Natural killer cell (primary cell): ENCODE measurements at regions not wholly inside any gene's neighbourhood (a gene's known extent, or its start where the extent isn't known, plus 50 kb on each side); places are given as distances from the start of the nearest gene placed in this dataset.

Experiments used
- ATAC-seq, 3 donors: fragments of 150-1000 bp in 2 of 3; fragments of 200-7000 bp in 1 of 3; cut with Tn5 transposase; 1 replicate in 1 of 3; 2 replicates in 2 of 3; pipeline ENCODE4 v1.10.0; 2021; ENCODE audit warnings: mild to moderate bottlenecking in 2 of 3, moderate library complexity in 2 of 3
- DNase-seq, 2 donors: peaks; one replicate each; pipeline versions ENCODE4 v3.0.0 to v3.0.0-alpha.2; 2013 to 2021; ENCODE audit warnings: mixed read lengths in 1 of 2
- H3K27ac ChIP-seq: one replicate; pipeline ENCODE4 v1.5.1; 2013; ENCODE audit warnings: mild to moderate bottlenecking, low read length
- H3K27me3 ChIP-seq: one replicate; pipeline ENCODE4 v1.6.1; 2013; ENCODE audit warnings: low read length; ENCODE audit not compliant: control insufficient read depth, insufficient read depth
- H3K36me3 ChIP-seq: one replicate; pipeline ENCODE4 v1.6.1; 2013; ENCODE audit warnings: low read length; ENCODE audit not compliant: control insufficient read depth, insufficient read depth
- H3K4me1 ChIP-seq: one replicate; pipeline ENCODE4 v1.6.1; 2013; ENCODE audit warnings: low read length; ENCODE audit not compliant: control insufficient read depth, insufficient read depth
- H3K4me3 ChIP-seq: one replicate; pipeline ENCODE4 v1.5.1; 2013; ENCODE audit warnings: low read length
- H3K9me3 ChIP-seq: one replicate; pipeline ENCODE4 v1.6.1; 2013; ENCODE audit warnings: low read length; ENCODE audit not compliant: control insufficient read depth, insufficient read depth
- H3K27ac Mint-ChIP-seq, 2 donors: one replicate each; pipeline ENCODE4 v1.8.0; 2022; ENCODE audit warnings: mild to moderate bottlenecking in 2 of 2, mixed read lengths in 2 of 2, moderate library complexity in 1 of 2
- H3K27me3 Mint-ChIP-seq, 2 donors: one replicate each; pipeline ENCODE4 v1.8.0; 2022; ENCODE audit warnings: low read depth in 2 of 2, mixed read lengths in 2 of 2
- H3K36me3 Mint-ChIP-seq: one replicate; pipeline ENCODE4 v1.8.0; 2022; ENCODE audit warnings: mixed read lengths
- H3K4me1 Mint-ChIP-seq, 2 donors: one replicate each; pipeline ENCODE4 v1.8.0; 2022; ENCODE audit warnings: mixed read lengths in 2 of 2
- H3K4me3 Mint-ChIP-seq: one replicate; pipeline ENCODE4 v1.8.0; 2022; ENCODE audit warnings: mild to moderate bottlenecking, moderate library complexity, mixed read lengths
- H3K9me3 Mint-ChIP-seq, 2 donors: one replicate each; pipeline ENCODE4 v1.8.0; 2022; ENCODE audit warnings: mixed read lengths in 2 of 2
- WGBS: methylation state at CpG from one replicate; pipeline ENCODE4 v1.1.7; 2013; ENCODE audit warnings: missing lambda C conversion rate; ENCODE audit not compliant: insufficient coverage; 5-methylcytosine and 5-hydroxymethylcytosine counted together
- intact Hi-C: fragments of 100-400 bp; cut with micrococcal nuclease; formaldehyde crosslinking; loops from one replicate; pipeline ENCODE4 v1.14.2; 2022
- TF ChIP-seq, protein P1 (sequence below): fragments of 200-600 bp; IDR thresholded peaks from one replicate; pipeline ENCODE4 v1.8.0; 2022; ENCODE audit warnings: antibody characterized with exemption

DNA sequence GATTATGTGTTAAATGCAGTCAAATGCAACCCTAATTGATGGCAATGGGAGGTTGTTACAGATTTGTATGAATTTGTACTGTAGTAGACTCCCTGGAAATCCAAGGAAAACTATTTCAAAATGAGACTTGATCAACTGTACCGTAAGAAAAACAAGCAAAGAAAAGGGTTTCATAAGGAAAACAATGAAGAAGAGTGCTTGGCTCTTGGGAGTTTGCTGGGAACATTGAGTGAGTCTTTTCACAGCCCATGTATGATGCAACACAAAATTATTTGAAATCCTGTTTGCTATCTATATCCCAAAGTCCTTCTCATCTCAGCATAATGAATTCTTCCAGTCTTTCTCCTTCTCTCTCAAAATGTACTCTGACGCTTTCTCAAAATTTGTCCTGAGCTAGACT is 67.0 kb upstream of the OSR1 start:
- ATAC-seq, result no peak
- H3K27me3 Mint-ChIP-seq, result peaks cover 0 to 6% of the 10 kb centered on the region in 2 donors
- Histone ChIP-seq H3K4me3 (no peak overlapping the region), H3K36me3 (no peaks in the 10 kb centered on the region), H3K9me3 (no peaks in the 10 kb centered on the region), H3K4me1 (no peaks in the 10 kb centered on the region), H3K27ac (no peak overlapping the region), H3K27me3 (no peaks in the 10 kb centered on the region)
- H3K27ac Mint-ChIP-seq, result no peak overlapping the region
- H3K9me3 Mint-ChIP-seq, result peaks cover 0 to 2% of the 10 kb centered on the region in 2 donors
- H3K4me1 Mint-ChIP-seq, result no peaks in the 10 kb centered on the region
- no peak for DNase-seq
- intact Hi-C loops, result no loop called here
- no peaks in the 10 kb centered on the region for H3K36me3 Mint-ChIP-seq
- H3K4me3 Mint-ChIP-seq, result no peak overlapping the region
- WGBS, result 82% methylated on average over 2 of the region's 2 CpGs
- TF ChIP-seq, protein P1, sequence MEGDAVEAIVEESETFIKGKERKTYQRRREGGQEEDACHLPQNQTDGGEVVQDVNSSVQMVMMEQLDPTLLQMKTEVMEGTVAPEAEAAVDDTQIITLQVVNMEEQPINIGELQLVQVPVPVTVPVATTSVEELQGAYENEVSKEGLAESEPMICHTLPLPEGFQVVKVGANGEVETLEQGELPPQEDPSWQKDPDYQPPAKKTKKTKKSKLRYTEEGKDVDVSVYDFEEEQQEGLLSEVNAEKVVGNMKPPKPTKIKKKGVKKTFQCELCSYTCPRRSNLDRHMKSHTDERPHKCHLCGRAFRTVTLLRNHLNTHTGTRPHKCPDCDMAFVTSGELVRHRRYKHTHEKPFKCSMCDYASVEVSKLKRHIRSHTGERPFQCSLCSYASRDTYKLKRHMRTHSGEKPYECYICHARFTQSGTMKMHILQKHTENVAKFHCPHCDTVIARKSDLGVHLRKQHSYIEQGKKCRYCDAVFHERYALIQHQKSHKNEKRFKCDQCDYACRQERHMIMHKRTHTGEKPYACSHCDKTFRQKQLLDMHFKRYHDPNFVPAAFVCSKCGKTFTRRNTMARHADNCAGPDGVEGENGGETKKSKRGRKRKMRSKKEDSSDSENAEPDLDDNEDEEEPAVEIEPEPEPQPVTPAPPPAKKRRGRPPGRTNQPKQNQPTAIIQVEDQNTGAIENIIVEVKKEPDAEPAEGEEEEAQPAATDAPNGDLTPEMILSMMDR, result no peak

DNA sequence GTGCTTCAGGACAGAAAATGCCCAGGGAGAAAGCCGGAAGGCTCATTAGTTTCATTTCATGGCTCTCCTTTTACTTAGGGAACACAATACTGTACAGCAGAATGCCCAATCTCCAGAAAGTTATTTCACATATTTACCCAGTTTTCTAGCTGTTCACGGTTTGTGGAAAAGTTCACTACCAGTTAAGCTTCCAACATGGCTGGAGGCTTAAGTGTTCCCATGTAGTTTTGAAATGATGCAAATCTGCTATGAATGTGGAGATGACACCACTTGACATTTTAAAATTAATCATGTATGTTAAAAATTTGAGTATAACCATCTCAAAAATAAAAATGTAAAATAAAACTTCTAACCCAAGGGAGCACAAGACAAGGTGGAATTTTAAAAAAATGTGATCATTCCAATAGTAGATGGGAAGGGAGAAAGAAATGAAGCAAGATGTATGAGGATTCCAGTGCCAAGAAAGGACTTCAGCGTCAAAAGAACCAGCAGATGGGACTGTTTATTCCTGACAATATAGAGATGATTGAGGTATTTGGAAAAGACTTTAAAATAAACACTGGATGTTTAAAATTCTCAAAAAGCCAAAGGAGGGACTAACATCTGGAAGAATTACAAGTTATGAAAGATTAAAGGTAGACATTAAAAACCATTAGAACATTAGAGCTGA is 60.9 kb upstream of the OSR1 start:
- TF ChIP-seq, protein P1, result no peak
- 83% methylated on average over 3 of the region's 3 CpGs for WGBS
- H3K27ac ChIP-seq, result no peak overlapping the region

DNA sequence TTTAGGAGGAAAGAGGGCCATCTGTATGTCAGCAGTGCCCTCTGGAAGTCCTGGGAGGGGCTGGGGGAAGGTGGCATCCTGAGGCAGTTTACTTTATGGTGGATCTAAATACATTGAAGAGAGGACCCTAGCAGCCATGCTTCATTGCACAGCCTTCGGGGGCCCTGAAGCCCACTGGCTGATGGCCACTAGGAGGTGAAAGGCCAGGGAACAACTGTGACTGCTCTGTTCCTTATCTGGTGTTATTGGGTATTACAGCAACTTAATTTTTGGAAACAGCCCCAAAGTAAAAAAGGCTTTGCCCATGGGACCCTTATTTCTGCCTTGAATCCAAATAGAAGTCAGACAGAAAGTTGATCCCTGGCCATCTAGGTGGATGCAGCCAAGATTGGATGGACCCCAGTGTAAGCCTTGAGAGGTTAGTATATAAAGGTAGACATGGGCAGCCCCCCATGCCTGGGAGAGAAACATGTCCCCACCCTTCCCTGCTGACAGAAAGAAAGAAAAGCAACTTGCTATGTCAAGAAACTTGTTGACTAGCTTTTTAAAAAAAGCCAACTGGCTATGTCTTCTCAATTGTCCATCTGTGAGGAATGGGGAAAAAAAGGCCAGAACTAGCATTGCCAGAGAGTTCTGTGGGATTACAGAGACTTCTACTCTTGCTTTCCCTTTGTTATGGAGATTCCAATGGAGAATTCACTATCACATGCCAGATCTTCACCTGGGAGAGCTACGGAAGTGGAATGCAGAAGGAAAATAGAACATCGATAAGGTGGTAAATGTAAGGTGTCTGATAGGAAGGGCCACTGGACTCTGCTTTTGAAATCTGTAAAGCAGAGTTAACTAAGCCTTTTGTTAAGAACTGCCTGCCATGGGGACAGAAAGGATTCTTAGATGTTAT is 58.6 kb upstream of the OSR1 start:
- Histone ChIP-seq H3K4me3 (no peak overlapping the region), H3K27ac (no peak overlapping the region), H3K36me3 (no peaks in the 10 kb centered on the region), H3K4me1 (no peaks in the 10 kb centered on the region), H3K27me3 (no peaks in the 10 kb centered on the region), H3K9me3 (no peaks in the 10 kb centered on the region)
- no peak for ATAC-seq
- H3K36me3 Mint-ChIP-seq, result no peaks in the 10 kb centered on the region
- TF ChIP-seq, protein P1, result no peak
- H3K27me3 Mint-ChIP-seq, result no peaks in the 10 kb centered on the region
- no peaks in the 10 kb centered on the region for H3K4me1 Mint-ChIP-seq
- peaks cover 0 to 4% of the 10 kb centered on the region in 2 donors for H3K9me3 Mint-ChIP-seq
- H3K4me3 Mint-ChIP-seq, result no peak overlapping the region
- H3K27ac Mint-ChIP-seq, result no peak overlapping the region
- WGBS, result 86% methylated on average over 3 of the region's 3 CpGs
- intact Hi-C loops, result no loop called here
- no peak for DNase-seq

More for the DNA sequence above, 60.9 kb upstream of the OSR1 start:
- Mint-ChIP-seq H3K4me1 (no peaks in the 10 kb centered on the region), H3K4me3 (no peak overlapping the region), H3K9me3 (peaks cover 0 to 2% of the 10 kb centered on the region in 2 donors), H3K27ac (no peak overlapping the region), H3K36me3 (no peaks in the 10 kb centered on the region), H3K27me3 (no peaks in the 10 kb centered on the region)
- no peak for DNase-seq
- Histone ChIP-seq H3K9me3 (no peaks in the 10 kb centered on the region), H3K4me3 (no peak overlapping the region), H3K4me1 (no peaks in the 10 kb centered on the region), H3K27me3 (no peaks in the 10 kb centered on the region), H3K36me3 (no peaks in the 10 kb centered on the region)
- intact Hi-C loops, result no loop called here
- no peak for ATAC-seq
